ENCODE measurements at regions not wholly inside any gene's neighbourhood (a gene's known extent, or its start where the extent isn't known, plus 50 kb on each side); places are given as distances from the start of the nearest gene placed in this dataset.

GRCh38 chr4:133058701-133059100, 90.4 kb upstream of the PCDH10 start:
- TF ChIP-seq, protein P1, sequence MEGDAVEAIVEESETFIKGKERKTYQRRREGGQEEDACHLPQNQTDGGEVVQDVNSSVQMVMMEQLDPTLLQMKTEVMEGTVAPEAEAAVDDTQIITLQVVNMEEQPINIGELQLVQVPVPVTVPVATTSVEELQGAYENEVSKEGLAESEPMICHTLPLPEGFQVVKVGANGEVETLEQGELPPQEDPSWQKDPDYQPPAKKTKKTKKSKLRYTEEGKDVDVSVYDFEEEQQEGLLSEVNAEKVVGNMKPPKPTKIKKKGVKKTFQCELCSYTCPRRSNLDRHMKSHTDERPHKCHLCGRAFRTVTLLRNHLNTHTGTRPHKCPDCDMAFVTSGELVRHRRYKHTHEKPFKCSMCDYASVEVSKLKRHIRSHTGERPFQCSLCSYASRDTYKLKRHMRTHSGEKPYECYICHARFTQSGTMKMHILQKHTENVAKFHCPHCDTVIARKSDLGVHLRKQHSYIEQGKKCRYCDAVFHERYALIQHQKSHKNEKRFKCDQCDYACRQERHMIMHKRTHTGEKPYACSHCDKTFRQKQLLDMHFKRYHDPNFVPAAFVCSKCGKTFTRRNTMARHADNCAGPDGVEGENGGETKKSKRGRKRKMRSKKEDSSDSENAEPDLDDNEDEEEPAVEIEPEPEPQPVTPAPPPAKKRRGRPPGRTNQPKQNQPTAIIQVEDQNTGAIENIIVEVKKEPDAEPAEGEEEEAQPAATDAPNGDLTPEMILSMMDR (IDR thresholded peaks at IDR 0.05) = no peak
- no peak for TF ChIP-seq POLR2A (IDR thresholded peaks at IDR 0.05)

All from right lobe of liver (tissue), 4 donors.